DMS53 treated with DMSO at 0.1 percent for 48 hours (cell line): ENCODE measurements at regions not wholly inside any gene's neighbourhood (a gene's known extent, or its start where the extent isn't known, plus 50 kb on each side); places are given as distances from the start of the nearest gene placed in this dataset.

Source experiments
- DNase-seq: peaks from one replicate; lab custom pipeline; 2025; ENCODE audit not compliant: unreplicated experiment; lab: John Stamatoyannopoulos, UW

GRCh38 chr7:25544254-25544653, 316.0 kb upstream of the NPVF start:
- DNase-seq = no peak

GRCh38 chr7:25545124-25546008, 317.1 kb upstream of the NPVF start:
- no peak for DNase-seq

GRCh38 chr7:25546306-25546705, 318.0 kb upstream of the NPVF start:
- DNase-seq = no peak

GRCh38 chr7:25549271-25549921, 321.1 kb upstream of the NPVF start:
- DNase-seq = no peak

GRCh38 chr7:25550149-25550548, 321.9 kb upstream of the NPVF start:
- DNase-seq = no peak

GRCh38 chr7:25552998-25553397, 324.7 kb upstream of the NPVF start:
- no peak for DNase-seq

GRCh38 chr7:25553580-25554291, 325.4 kb upstream of the NPVF start:
- DNase-seq = no peak

- DNase-seq = no peak
Measured at GRCh38 chr7:25557379-25557917, 329.2 kb upstream of the NPVF start.

GRCh38 chr7:25557930-25558329, 329.6 kb upstream of the NPVF start:
- no peak for DNase-seq

GRCh38 chr7:25558605-25559004, 330.3 kb upstream of the NPVF start:
- no peak for DNase-seq

GRCh38 chr7:25559581-25560367, 331.5 kb upstream of the NPVF start:
- DNase-seq = no peak

- DNase-seq = no peak
Measured at GRCh38 chr7:25562673-25563182, 334.4 kb upstream of the NPVF start.

GRCh38 chr7:25565002-25565401, 336.7 kb upstream of the NPVF start:
- DNase-seq = no peak

GRCh38 chr7:25565949-25566348, 337.7 kb upstream of the NPVF start:
- DNase-seq = peak; percentile 70

GRCh38 chr7:25567430-25567829, 339.1 kb upstream of the NPVF start:
- no peak for DNase-seq

GRCh38 chr7:25569765-25570164, 341.5 kb upstream of the NPVF start:
- no peak for DNase-seq

GRCh38 chr7:25572423-25572822, 344.1 kb upstream of the NPVF start:
- DNase-seq = no peak

GRCh38 chr7:25574828-25575227, 346.5 kb upstream of the NPVF start:
- DNase-seq = no peak

GRCh38 chr7:25575634-25576033, 347.3 kb upstream of the NPVF start:
- no peak for DNase-seq

- no peak for DNase-seq
Measured at GRCh38 chr7:25578991-25579777, 350.9 kb upstream of the NPVF start.
